ENCODE measurements at regions not wholly inside any gene's neighbourhood (a gene's known extent, or its start where the extent isn't known, plus 50 kb on each side); places are given as distances from the start of the nearest gene placed in this dataset.

DNA sequence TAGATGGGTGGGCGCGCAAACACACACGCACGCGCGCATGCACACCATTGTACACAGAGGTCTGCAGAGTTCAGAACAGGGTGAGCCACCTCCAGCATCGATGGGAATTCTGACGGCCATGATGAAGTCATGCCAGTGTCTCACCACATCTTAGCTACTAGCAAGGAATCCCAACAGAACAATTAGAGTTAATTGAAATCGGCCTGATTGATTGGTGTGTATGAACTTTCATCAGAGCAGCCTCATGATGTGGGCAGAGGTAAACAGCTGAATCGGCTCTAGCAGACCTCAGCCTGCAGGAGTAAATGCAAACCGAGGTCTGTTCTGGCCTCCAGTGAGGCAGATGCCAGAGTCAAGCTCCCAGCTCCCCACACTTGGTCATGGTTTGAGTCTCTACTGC, 200.6 kb downstream of the CBLN1 start:
- TF ChIP-seq, protein P1, sequence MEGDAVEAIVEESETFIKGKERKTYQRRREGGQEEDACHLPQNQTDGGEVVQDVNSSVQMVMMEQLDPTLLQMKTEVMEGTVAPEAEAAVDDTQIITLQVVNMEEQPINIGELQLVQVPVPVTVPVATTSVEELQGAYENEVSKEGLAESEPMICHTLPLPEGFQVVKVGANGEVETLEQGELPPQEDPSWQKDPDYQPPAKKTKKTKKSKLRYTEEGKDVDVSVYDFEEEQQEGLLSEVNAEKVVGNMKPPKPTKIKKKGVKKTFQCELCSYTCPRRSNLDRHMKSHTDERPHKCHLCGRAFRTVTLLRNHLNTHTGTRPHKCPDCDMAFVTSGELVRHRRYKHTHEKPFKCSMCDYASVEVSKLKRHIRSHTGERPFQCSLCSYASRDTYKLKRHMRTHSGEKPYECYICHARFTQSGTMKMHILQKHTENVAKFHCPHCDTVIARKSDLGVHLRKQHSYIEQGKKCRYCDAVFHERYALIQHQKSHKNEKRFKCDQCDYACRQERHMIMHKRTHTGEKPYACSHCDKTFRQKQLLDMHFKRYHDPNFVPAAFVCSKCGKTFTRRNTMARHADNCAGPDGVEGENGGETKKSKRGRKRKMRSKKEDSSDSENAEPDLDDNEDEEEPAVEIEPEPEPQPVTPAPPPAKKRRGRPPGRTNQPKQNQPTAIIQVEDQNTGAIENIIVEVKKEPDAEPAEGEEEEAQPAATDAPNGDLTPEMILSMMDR (IDR thresholded peaks at IDR 0.05) = no peak
- TF ChIP-seq POLR2A (IDR thresholded peaks at IDR 0.05) = no peak

Data from suprapubic skin (tissue), 3 donors.